Central memory CD4-positive, alpha-beta T cell (primary cell): ENCODE measurements at regions not wholly inside any gene's neighbourhood (a gene's known extent, or its start where the extent isn't known, plus 50 kb on each side); places are given as distances from the start of the nearest gene placed in this dataset.

Experiments
- DNase-seq: peaks from one replicate; pipeline ENCODE4 v3.0.0; 2022

GRCh38 chr11:103530257-103530656, 421.0 kb downstream of the DYNC2H1 start:
- no peak for DNase-seq

GRCh38 chr11:103532133-103532788, 423.0 kb downstream of the DYNC2H1 start:
- DNase-seq = no peak

- no peak for DNase-seq
Observed at GRCh38 chr11:103534191-103534590, 425.0 kb downstream of the DYNC2H1 start.

GRCh38 chr11:103534959-103535358, 425.7 kb downstream of the DYNC2H1 start:
- no peak for DNase-seq

- DNase-seq = no peak
Observed at GRCh38 chr11:103536335-103536722, 427.1 kb downstream of the DYNC2H1 start.

- DNase-seq = no peak
Observed at GRCh38 chr11:103537904-103538502, 428.8 kb downstream of the DYNC2H1 start.

- no peak for DNase-seq
Observed at GRCh38 chr11:103539166-103539565, 429.9 kb downstream of the DYNC2H1 start.

- DNase-seq = no peak
Observed at GRCh38 chr11:103541186-103541795, 432.1 kb downstream of the DYNC2H1 start.

GRCh38 chr11:103542851-103543250, 433.6 kb downstream of the DYNC2H1 start:
- DNase-seq = no peak

GRCh38 chr11:103543456-103543855, 434.2 kb downstream of the DYNC2H1 start:
- no peak for DNase-seq

GRCh38 chr11:103544874-103545273, 435.6 kb downstream of the DYNC2H1 start:
- no peak for DNase-seq

GRCh38 chr11:103545551-103545950, 436.3 kb downstream of the DYNC2H1 start:
- DNase-seq = no peak

GRCh38 chr11:103546236-103546635, 437.0 kb downstream of the DYNC2H1 start:
- DNase-seq = no peak

- DNase-seq = no peak
Observed at GRCh38 chr11:103547024-103547423, 437.8 kb downstream of the DYNC2H1 start.

GRCh38 chr11:103547691-103548090, 438.5 kb downstream of the DYNC2H1 start:
- no peak for DNase-seq

GRCh38 chr11:103548838-103549237, 439.6 kb downstream of the DYNC2H1 start:
- DNase-seq = no peak

- DNase-seq = no peak
Observed at GRCh38 chr11:103550811-103551210, 441.6 kb downstream of the DYNC2H1 start.

GRCh38 chr11:103552086-103552485, 442.9 kb downstream of the DYNC2H1 start:
- no peak for DNase-seq

GRCh38 chr11:103556171-103556570, 446.9 kb downstream of the DYNC2H1 start:
- no peak for DNase-seq

- no peak for DNase-seq
Observed at GRCh38 chr11:103566116-103566515, 456.9 kb downstream of the DYNC2H1 start.

- DNase-seq = no peak
Observed at GRCh38 chr11:103581760-103582159, 454.7 kb upstream of the DDI1 start.

- no peak for DNase-seq
Observed at GRCh38 chr11:103582351-103582909, 454.0 kb upstream of the DDI1 start.

- no peak for DNase-seq
Observed at GRCh38 chr11:103584021-103584420, 452.4 kb upstream of the DDI1 start.

GRCh38 chr11:103584720-103585119, 451.7 kb upstream of the DDI1 start:
- DNase-seq = no peak
